Right kidney (tissue), 1 donor: ENCODE measurements at regions not wholly inside any gene's neighbourhood (a gene's known extent, or its start where the extent isn't known, plus 50 kb on each side); places are given as distances from the start of the nearest gene placed in this dataset.
"Not testable (repeated sequence)": the region's sequence is repeated elsewhere in the genome, so short reads cannot be mapped to it uniquely, and the experiment has no call there.

Source experiments
- DNase-seq: peaks from one replicate; pipeline ENCODE4 v3.0.0-alpha.2; 2016

GRCh38 chr3:163382183-163382582 is 1696.1 kb downstream of the SI start:
- no peak for DNase-seq

DNA sequence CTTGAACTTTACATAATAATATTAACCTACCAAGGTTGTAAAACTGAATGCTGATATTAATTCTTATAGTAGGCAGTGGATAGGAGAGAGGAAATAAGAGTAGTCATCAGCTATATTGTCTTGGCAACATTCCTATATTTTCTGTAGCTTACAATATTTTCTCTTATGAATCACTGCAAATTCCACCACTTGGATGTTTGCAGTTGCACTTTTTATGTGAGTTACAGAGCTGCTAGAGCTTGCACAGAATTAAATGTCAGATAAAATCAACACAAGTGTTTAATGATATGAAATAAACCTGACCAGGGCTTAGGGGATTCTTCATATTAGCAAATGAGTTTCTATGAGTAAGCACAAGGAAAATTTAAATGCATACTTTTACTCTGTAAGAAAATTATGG is 1710.1 kb downstream of the SI start:
- DNase-seq, result no peak

GRCh38 chr3:163364717-163365116 is 1713.6 kb downstream of the SI start:
- no peak for DNase-seq

- no peak for DNase-seq
These were observed 1716.1 kb downstream of the SI start for GRCh38 chr3:163362151-163362550.

DNA sequence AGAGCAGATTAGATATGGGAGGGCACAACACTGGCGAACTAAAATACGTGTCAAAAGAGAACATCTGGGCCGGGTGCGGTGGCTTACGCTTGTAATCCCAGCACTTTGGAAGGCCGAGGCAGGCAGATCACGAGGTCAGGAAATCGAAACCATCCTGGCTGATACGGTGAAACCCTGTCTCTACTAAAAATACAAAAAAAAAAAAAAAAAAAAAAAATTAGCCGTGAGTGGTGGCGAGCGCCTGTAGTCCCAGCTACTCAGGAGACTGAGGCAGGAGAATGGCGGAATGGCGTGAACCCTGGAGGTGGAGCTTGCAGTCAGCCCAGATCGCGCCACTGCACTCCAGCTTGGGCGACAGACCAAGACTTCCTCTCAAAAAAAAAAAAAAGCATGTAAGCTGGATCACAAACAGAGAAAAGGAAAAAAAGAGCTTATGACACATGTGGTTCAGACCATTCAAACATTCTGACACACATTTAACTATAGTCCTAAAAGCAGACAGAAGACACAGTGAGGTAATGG is 1716.9 kb downstream of the SI start:
- DNase-seq, result not testable (repeated sequence)

- no peak for DNase-seq
These were observed 1730.4 kb downstream of the SI start for GRCh38 chr3:163347944-163348343.

- DNase-seq, result no peak
These were observed 1742.9 kb downstream of the SI start for GRCh38 chr3:163335429-163335828.

DNA sequence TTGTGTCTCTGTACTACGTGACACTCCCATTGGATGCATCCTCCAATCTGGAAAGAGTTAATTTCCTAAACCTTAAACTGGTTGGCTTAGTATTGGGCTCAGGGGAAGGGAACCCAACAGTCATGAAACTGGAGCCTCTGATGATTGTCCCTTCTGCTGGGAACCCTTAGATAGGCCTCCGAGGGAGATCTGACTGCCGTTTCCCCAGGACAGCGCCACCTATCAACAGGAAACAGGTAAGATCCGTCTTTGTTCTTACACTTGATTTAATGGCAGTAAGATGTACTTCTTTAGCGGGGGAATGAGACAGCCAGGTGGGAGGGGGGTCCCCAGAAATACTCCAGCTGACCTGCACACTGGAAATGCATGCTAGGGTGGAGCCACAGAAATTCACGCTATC is 1749.6 kb downstream of the SI start:
- DNase-seq, result no peak

DNA sequence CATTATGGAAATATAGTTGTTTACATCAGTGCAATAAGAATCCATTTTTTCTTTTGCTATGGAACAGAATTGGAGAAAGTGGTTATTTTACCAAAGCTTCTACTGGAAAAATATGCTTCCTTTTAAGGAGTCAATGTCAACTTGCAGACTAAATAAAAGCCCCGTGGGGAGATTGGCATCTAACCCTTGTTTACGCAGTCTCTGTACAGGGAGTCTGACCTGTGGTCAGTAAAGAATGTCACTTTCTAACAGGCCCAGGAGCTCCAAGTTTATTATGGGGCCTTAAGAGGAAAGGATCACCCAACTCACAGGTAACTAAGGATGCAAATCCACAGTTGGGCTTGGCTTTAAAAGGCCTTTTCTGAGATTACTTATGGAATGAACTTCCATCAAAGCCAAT is 1751.2 kb downstream of the SI start:
- DNase-seq, result no peak

GRCh38 chr3:163315786-163316185 is 1762.5 kb downstream of the SI start:
- DNase-seq, result no peak

DNA sequence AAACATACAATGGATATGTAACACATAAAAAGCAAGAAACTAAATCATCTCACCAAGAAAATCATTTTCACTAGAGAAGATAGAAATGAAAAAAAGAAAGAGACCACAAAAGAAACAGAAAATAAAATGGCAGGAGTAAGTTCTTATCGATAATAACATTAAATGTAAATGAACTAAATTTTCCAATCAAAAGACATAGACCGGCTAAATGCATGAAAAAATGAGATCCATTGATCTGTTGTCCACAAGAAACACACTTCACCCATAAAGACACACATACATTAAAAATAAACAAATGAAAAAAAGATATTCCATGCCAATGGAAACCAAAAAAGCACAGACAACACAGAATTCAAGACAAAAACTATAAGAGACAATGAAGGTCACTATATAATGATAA is 1771.9 kb downstream of the SI start:
- no peak for DNase-seq

DNA sequence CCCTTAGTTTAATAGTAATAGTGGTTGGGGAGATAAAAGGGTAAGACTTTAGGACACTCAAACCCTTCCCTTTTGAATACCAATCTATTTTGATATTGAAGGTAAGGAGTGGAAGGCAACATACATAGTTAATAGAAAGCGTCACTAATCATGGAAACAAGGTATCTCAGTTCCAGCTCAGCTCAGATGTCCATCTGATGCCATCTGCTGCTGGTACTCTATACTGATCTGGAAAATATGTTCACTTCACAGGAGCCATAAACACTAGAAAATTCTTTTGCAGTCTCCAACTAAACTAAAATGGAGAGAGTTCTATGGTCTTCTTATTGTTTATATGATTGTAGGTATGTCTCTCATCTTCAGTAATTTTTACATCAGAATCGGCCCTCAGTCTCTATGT is 1777.1 kb downstream of the OTOL1 start:
- no peak for DNase-seq

GRCh38 chr3:163266731-163267130 is 1770.1 kb downstream of the OTOL1 start:
- DNase-seq, result no peak

DNA sequence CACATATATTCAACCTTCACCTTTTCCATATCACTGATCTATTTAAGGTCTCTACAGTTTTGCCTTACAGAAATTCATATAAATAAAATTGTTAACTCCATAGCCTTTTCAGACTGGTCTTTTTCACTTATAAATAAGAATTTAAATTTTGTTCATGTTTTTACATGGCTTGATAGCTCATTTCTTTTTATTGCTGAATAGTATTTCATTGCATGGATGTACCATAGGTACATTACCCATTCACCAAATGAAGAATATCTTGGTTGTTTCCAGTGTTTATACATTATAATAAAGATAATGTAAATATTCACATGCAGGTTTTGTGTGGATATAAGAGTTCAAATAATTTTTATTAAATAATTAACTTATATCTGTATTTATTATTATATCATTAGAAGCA is 1765.0 kb downstream of the OTOL1 start:
- DNase-seq, result no peak

DNA sequence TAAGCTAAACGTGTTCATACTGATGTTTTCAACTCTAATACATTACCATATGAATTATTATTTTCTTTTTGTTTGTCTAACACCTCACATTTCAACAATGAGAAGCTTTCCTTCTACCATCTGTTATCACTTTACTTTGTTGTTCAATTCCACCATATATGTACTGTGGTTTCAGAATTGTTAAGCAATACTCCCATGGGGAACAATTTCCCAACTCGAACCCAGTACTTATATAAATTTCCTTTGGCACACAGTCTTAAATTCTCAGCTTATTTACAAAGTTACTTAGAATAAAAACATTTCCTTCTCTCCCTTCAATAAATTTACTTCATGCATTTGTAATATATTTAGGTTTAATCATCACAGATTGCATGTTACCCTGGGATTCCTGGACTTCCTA is 1764.4 kb downstream of the OTOL1 start:
- no peak for DNase-seq

- DNase-seq, result no peak
These were observed 1721.7 kb downstream of the OTOL1 start for GRCh38 chr3:163218336-163218735.

GRCh38 chr3:163213838-163214237 is 1717.2 kb downstream of the OTOL1 start:
- DNase-seq, result no peak

- no peak for DNase-seq
These were observed 1700.3 kb downstream of the OTOL1 start for GRCh38 chr3:163196815-163197374.

- DNase-seq, result no peak
These were observed 1699.6 kb downstream of the OTOL1 start for GRCh38 chr3:163196245-163196644.

DNA sequence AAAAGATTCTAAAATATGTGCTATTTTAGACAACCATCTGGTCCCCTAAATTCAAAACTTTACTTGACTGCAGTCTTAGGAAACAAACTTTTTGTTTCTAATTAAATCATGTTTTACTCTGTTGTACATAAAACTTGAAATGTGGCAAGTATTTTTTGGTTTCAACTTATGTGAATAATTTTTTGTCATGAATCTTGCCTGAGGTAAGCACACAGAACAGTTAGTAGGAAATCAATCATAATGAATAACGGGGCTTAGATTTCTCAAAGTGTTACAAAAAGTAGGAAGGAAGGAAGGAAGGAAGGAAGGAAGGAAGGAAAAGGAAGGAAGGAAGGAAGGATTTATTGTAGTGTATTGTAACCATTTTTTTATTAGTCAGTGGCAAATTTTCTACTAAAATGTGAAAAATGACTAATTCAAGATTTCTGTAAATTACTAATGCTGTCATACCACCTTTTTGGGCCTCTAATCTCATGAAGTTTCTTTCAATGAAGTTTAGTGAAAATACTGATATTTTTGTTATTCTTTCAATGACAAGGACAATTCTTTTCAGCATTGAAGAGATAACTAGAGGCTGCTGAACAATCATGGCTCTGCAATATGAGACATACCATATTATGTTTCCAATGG is 1689.2 kb downstream of the OTOL1 start:
- DNase-seq, result no peak

- no peak for DNase-seq
These were observed 1679.4 kb downstream of the OTOL1 start for GRCh38 chr3:163175970-163176369.

GRCh38 chr3:163172513-163172912 is 1675.9 kb downstream of the OTOL1 start:
- DNase-seq, result not testable (repeated sequence)

- DNase-seq, result no peak
These were observed 1669.6 kb downstream of the OTOL1 start for GRCh38 chr3:163166197-163166596.

- no peak for DNase-seq
These were observed 1662.7 kb downstream of the OTOL1 start for GRCh38 chr3:163159306-163159705.

GRCh38 chr3:163139600-163139999 is 1643.0 kb downstream of the OTOL1 start:
- no peak for DNase-seq
